ENCODE measurements at regions not wholly inside any gene's neighbourhood (a gene's known extent, or its start where the extent isn't known, plus 50 kb on each side); places are given as distances from the start of the nearest gene placed in this dataset.

DNA sequence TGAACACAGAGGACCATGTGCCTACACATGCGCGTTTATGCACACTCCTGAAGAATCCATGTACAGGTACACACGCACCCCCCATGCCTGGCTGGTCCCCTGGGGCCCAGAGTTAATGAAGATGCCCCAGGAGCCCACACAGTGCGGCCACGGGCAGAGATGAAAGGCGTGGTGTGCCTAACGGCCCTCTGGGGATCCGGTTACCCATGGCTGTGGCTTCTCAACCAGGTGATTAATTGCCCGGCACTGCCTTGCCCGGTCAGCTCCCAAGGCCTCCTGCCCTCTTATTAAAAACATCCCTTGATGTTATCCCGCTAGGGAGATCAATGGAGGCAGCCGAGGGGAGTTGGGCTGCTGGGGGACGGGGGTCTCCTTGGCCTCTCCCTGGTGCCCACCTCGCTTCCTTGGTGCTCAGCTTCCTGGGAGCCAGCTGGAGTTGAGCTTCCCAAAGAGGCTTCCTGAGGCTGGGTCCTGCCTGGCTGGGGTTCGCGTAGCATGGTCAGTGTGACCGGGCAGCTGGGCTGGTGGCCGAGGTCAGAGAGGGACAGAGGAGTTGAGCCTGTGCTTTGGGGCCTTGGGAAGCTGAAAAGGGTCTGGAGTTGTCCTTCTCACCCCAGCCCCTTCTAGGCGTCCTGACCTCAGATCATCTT is 75.0 kb upstream of the WNT4 start:
- TF ChIP-seq CTCF (IDR thresholded peaks at IDR 0.05) = no peak
- TF ChIP-seq EZH2 (IDR thresholded peaks at IDR 0.05; ENCODE audit: borderline replicate concordance, insufficient read depth, low read depth, low read length, poor library complexity, severe bottlenecking) = no peak
